SK-N-SH treated with all-trans-retinoic acid at 6 μM for 48 hours (cell line): ENCODE measurements at regions not wholly inside any gene's neighbourhood (a gene's known extent, or its start where the extent isn't known, plus 50 kb on each side); places are given as distances from the start of the nearest gene placed in this dataset.

ENCODE experiments used
- ATAC-seq: fragments of 200-7000 bp; cut with Tn5 transposase; 3 replicates; pipeline ENCODE4 v1.9.1; 2020; ENCODE audit warnings: mild to moderate bottlenecking, moderate library complexity
- ARNTL ChIP-seq: fragments of 450-650 bp; formaldehyde crosslinking; IDR thresholded peaks from 2 replicates; pipeline ENCODE4 v1.5.0; 2020; ENCODE audit warnings: low read depth, mild to moderate bottlenecking, moderate library complexity, borderline replicate concordance
- BACH2 ChIP-seq: fragments of 250-450 bp; sonication (Bioruptor Pico); IDR thresholded peaks from 2 replicates; pipeline ENCODE4 v1.9.0; 2021; ENCODE audit warnings: mild to moderate bottlenecking, borderline replicate concordance
- CSDC2 ChIP-seq: fragments of 250-450 bp; sonication (Bioruptor Pico); IDR thresholded peaks from 2 replicates; pipeline ENCODE4 v1.5.0; 2020; ENCODE audit warnings: mild to moderate bottlenecking, moderate library complexity
- ESRRG ChIP-seq: fragments of 250-450 bp; sonication (Bioruptor Pico); IDR thresholded peaks from 2 replicates; pipeline ENCODE4 v1.6.1; 2021; ENCODE audit warnings: mild to moderate bottlenecking
- GLIS3 ChIP-seq: fragments of 250-450 bp; sonication (Bioruptor Pico); IDR thresholded peaks from 2 replicates; pipeline ENCODE4 v1.5.0; 2020; ENCODE audit warnings: mild to moderate bottlenecking, moderate library complexity
- ISL1 ChIP-seq: fragments of 250-450 bp; sonication (Bioruptor Pico); IDR thresholded peaks from 2 replicates; pipeline ENCODE4 v2.1.2; 2022; ENCODE audit warnings: mild to moderate bottlenecking, moderate library complexity
- OSR1 ChIP-seq: fragments of 250-450 bp; sonication (Bioruptor Pico); IDR thresholded peaks from 2 replicates; pipeline ENCODE4 v1.8.0; 2022; ENCODE audit warnings: moderate library complexity, mild to moderate bottlenecking, inconsistent platforms
- RARB ChIP-seq: fragments of 250-450 bp; sonication (Bioruptor Pico); IDR thresholded peaks from 2 replicates; pipeline ENCODE4 v1.8.0; 2021; ENCODE audit warnings: mild to moderate bottlenecking, moderate library complexity
- TCF4 ChIP-seq: fragments of 250-450 bp; sonication (Bioruptor Pico); IDR thresholded peaks from 2 replicates; pipeline ENCODE4 v1.8.0; 2021; ENCODE audit warnings: mild to moderate bottlenecking, moderate library complexity, borderline replicate concordance
- TOX ChIP-seq: fragments of 250-450 bp; sonication (Bioruptor Pico); IDR thresholded peaks from 2 replicates; pipeline ENCODE4 v1.8.0; 2021; ENCODE audit warnings: mild to moderate bottlenecking, moderate library complexity, borderline replicate concordance
- ZC3H10 ChIP-seq: fragments of 250-450 bp; sonication (Bioruptor Pico); IDR thresholded peaks from 2 replicates; pipeline ENCODE4 v1.5.1; 2021; ENCODE audit warnings: mild to moderate bottlenecking, moderate library complexity
- ZFP30 ChIP-seq: fragments of 450-650 bp; formaldehyde crosslinking; IDR thresholded peaks from 2 replicates; pipeline ENCODE4 v1.5.0; 2022; ENCODE audit warnings: mild to moderate bottlenecking, moderate library complexity
- ZNF565 ChIP-seq: fragments of 450-650 bp; formaldehyde crosslinking; conservative IDR thresholded peaks from 2 replicates; pipeline ENCODE4 v1.5.0; 2020; ENCODE audit warnings: low read depth, mild to moderate bottlenecking, moderate library complexity
- ZNF70 ChIP-seq: fragments of 450-650 bp; formaldehyde crosslinking; IDR thresholded peaks from 2 replicates; pipeline ENCODE4 v1.5.0; 2020; ENCODE audit warnings: mild to moderate bottlenecking, moderate library complexity
- ZNF8 ChIP-seq: fragments of 450-650 bp; formaldehyde crosslinking; IDR thresholded peaks from 2 replicates; pipeline ENCODE4 v1.5.0; 2020; ENCODE audit warnings: mild to moderate bottlenecking, moderate library complexity
- TF ChIP-seq, protein P1 (sequence below): fragments of 250-450 bp; sonication (Bioruptor Pico); IDR thresholded peaks from 2 replicates; pipeline ENCODE4 v1.5.1; 2020; ENCODE audit warnings: low read depth, mild to moderate bottlenecking, moderate library complexity
- TF ChIP-seq, protein P2 (sequence below): fragments of 250-450 bp; sonication (Bioruptor Pico); IDR thresholded peaks from 2 replicates; pipeline ENCODE4 v1.8.0; 2020; ENCODE audit warnings: mild to moderate bottlenecking, moderate library complexity, borderline replicate concordance
- TF ChIP-seq, protein P3 (sequence below): fragments of 250-450 bp; sonication (Bioruptor Pico); IDR thresholded peaks from 2 replicates; pipeline ENCODE4 v1.8.0; 2021; ENCODE audit warnings: low read depth, mild to moderate bottlenecking, moderate library complexity, borderline replicate concordance
- TF ChIP-seq, protein P4 (sequence below): fragments of 250-450 bp; sonication (Bioruptor Pico); IDR thresholded peaks from 2 replicates; pipeline ENCODE4 v1.5.0; 2020; ENCODE audit warnings: mild to moderate bottlenecking, moderate library complexity

DNA sequence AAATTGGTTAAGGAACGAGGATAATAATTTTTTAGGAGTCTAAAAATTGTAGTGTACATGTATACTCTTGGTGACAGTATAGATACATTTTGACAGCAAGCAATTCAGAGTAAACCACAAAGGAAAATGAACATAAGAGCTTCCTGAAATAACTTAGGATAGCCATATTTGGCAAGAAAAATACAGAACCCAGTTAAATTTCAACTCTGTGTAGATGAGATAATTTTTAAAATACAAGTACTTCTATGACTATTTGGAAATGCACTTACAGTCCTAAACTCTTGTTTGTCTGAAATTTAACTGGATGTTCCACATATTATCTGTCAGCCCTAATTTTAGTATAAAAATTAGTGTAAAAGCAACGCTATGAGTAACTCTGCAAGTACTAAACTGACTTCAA, 124.4 kb upstream of the PCDH18 start (continued):
- TF ChIP-seq, protein P1, sequence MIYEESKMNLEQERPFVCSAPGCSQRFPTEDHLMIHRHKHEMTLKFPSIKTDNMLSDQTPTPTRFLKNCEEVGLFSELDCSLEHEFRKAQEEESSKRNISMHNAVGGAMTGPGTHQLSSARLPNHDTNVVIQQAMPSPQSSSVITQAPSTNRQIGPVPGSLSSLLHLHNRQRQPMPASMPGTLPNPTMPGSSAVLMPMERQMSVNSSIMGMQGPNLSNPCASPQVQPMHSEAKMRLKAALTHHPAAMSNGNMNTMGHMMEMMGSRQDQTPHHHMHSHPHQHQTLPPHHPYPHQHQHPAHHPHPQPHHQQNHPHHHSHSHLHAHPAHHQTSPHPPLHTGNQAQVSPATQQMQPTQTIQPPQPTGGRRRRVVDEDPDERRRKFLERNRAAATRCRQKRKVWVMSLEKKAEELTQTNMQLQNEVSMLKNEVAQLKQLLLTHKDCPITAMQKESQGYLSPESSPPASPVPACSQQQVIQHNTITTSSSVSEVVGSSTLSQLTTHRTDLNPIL (CRISPR knock-in tag): no peak
- no peak for TF ChIP-seq ISL1 (CRISPR knock-in tag)
- TF ChIP-seq, protein P2, sequence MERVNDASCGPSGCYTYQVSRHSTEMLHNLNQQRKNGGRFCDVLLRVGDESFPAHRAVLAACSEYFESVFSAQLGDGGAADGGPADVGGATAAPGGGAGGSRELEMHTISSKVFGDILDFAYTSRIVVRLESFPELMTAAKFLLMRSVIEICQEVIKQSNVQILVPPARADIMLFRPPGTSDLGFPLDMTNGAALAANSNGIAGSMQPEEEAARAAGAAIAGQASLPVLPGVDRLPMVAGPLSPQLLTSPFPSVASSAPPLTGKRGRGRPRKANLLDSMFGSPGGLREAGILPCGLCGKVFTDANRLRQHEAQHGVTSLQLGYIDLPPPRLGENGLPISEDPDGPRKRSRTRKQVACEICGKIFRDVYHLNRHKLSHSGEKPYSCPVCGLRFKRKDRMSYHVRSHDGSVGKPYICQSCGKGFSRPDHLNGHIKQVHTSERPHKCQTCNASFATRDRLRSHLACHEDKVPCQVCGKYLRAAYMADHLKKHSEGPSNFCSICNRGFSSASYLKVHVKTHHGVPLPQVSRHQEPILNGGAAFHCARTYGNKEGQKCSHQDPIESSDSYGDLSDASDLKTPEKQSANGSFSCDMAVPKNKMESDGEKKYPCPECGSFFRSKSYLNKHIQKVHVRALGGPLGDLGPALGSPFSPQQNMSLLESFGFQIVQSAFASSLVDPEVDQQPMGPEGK (CRISPR knock-in tag): no peak
- no peak for TF ChIP-seq ZC3H10 (CRISPR knock-in tag)
- no peak for TF ChIP-seq BACH2 (CRISPR knock-in tag)
- no peak for TF ChIP-seq TCF4 (CRISPR knock-in tag)

DNA sequence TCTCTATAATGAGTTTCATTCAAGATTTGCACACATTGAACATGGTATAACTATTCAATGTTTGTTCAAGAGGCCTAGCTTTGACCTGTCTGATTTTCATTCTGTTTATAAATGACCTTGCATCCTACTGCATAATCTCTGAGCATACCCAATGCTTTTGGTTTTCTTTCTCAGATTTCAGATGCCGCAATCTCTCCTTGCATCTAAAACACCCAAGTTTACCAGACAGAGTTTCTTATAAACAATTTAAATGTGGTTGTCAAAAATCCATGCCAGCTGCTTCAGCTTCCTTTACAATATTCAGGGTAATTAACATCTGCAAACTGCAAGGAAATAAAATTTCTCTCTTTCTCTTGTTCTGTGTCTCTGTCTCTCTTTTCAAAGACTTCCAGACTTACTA, 123.0 kb upstream of the PCDH18 start:
- TF ChIP-seq ZNF565 (no peak), RARB (CRISPR knock-in tag) (no peak), ESRRG (CRISPR knock-in tag) (no peak), TCF4 (CRISPR knock-in tag) (no peak), ZC3H10 (CRISPR knock-in tag) (no peak), ZNF70 (CRISPR knock-in tag) (no peak)
- TF ChIP-seq, protein P2 (CRISPR knock-in tag): no peak
- TF ChIP-seq, protein P3, sequence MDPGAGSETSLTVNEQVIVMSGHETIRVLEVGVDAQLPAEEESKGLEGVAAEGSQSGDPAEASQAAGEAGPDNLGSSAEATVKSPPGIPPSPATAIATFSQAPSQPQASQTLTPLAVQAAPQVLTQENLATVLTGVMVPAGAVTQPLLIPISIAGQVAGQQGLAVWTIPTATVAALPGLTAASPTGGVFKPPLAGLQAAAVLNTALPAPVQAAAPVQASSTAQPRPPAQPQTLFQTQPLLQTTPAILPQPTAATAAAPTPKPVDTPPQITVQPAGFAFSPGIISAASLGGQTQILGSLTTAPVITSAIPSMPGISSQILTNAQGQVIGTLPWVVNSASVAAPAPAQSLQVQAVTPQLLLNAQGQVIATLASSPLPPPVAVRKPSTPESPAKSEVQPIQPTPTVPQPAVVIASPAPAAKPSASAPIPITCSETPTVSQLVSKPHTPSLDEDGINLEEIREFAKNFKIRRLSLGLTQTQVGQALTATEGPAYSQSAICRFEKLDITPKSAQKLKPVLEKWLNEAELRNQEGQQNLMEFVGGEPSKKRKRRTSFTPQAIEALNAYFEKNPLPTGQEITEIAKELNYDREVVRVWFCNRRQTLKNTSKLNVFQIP: no peak
- ATAC-seq: no peak

DNA sequence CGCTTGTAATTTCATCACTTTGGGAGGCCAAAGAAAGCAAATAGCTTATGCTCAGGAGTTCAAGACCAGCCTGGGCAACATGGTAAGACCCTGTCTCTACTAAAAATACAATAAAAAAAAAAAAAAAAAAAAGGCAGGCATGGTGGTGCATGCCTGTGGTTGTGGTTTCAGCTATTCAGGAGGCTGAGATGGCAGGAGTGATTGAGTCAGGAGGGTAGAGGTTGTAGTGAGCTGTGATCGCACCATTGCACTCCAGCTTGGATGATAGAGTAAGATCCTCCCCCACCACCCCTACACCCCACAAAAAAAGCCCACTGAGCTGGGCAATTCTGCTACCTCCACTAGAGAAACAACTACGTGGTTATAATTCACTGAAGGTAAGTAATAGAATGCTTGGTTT, 118.8 kb upstream of the PCDH18 start:
- no peak for ATAC-seq
- TF ChIP-seq RARB (CRISPR knock-in tag) (no peak), TOX (no peak), TCF4 (CRISPR knock-in tag) (no peak), GLIS3 (CRISPR knock-in tag) (no peak), ZC3H10 (CRISPR knock-in tag) (no peak), ZNF8 (no peak), OSR1 (CRISPR knock-in tag) (no peak)
- TF ChIP-seq, protein P3: no peak

DNA sequence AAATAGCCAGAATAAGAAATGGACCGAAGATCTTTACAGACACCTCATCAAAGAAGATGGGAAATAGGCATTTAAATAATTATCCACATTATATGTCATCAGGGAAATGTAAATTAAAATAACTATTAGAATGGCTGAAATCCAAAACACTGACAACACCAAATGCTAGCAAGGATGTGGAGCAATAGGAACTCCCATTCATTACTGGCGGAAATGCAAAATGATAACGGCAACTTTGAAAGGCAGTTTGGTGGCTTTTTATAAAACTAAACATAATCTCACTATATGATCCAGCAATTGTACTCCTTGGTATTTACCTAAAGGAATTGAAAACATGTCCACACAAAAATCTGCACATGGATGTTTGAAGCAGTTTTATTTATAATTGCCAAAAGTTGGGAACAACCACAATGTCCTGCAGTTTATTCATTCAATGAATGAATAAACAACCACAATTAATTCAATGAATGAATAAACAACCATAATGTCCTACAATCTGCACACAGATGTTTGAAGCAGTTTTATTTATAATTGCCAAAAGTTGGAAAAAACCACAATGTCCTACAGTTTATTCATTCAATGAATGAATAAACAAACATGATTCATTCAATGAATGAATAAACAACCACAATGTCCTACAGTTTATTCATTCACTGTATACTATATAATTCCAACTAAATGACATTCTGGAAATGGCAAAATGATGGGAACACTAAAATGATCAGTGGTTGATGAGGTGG, 117.6 kb upstream of the PCDH18 start:
- no peak for ATAC-seq
- TF ChIP-seq ARNTL (CRISPR knock-in tag): no peak
- TF ChIP-seq, protein P2 (CRISPR knock-in tag): no peak
- no peak for TF ChIP-seq GLIS3 (CRISPR knock-in tag)
- no peak for TF ChIP-seq ZC3H10 (CRISPR knock-in tag)
- no peak for TF ChIP-seq ZNF70 (CRISPR knock-in tag)
- TF ChIP-seq, protein P1 (CRISPR knock-in tag): no peak
- no peak for TF ChIP-seq ZFP30 (CRISPR knock-in tag)
- no peak for TF ChIP-seq TOX
- no peak for TF ChIP-seq CSDC2 (CRISPR knock-in tag)
- no peak for TF ChIP-seq TCF4 (CRISPR knock-in tag)
- no peak for TF ChIP-seq ZNF565
- TF ChIP-seq, protein P4, sequence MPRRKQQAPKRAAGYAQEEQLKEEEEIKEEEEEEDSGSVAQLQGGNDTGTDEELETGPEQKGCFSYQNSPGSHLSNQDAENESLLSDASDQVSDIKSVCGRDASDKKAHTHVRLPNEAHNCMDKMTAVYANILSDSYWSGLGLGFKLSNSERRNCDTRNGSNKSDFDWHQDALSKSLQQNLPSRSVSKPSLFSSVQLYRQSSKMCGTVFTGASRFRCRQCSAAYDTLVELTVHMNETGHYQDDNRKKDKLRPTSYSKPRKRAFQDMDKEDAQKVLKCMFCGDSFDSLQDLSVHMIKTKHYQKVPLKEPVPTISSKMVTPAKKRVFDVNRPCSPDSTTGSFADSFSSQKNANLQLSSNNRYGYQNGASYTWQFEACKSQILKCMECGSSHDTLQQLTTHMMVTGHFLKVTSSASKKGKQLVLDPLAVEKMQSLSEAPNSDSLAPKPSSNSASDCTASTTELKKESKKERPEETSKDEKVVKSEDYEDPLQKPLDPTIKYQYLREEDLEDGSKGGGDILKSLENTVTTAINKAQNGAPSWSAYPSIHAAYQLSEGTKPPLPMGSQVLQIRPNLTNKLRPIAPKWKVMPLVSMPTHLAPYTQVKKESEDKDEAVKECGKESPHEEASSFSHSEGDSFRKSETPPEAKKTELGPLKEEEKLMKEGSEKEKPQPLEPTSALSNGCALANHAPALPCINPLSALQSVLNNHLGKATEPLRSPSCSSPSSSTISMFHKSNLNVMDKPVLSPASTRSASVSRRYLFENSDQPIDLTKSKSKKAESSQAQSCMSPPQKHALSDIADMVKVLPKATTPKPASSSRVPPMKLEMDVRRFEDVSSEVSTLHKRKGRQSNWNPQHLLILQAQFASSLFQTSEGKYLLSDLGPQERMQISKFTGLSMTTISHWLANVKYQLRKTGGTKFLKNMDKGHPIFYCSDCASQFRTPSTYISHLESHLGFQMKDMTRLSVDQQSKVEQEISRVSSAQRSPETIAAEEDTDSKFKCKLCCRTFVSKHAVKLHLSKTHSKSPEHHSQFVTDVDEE (CRISPR knock-in tag): no peak
- no peak for TF ChIP-seq RARB (CRISPR knock-in tag)
